Chondrocyte (in vitro differentiated cells): ENCODE measurements at regions not wholly inside any gene's neighbourhood (a gene's known extent, or its start where the extent isn't known, plus 50 kb on each side); places are given as distances from the start of the nearest gene placed in this dataset.

Source experiments
- DNase-seq: peaks from one replicate; pipeline ENCODE4 v3.0.0; 2021; ENCODE audit warnings: mixed read lengths, low spot score
- H3K27ac Mint-ChIP-seq: one replicate; pipeline ENCODE4 v1.8.0; 2021; ENCODE audit warnings: mild to moderate bottlenecking, moderate library complexity, mixed read lengths; ENCODE audit not compliant: unreplicated experiment
- H3K27me3 Mint-ChIP-seq: 2 replicates; pipeline ENCODE4 v1.8.0; 2021; ENCODE audit warnings: low read depth, mixed read lengths
- H3K36me3 Mint-ChIP-seq: 2 replicates; pipeline ENCODE4 v1.8.0; 2021; ENCODE audit warnings: low read depth, mixed read lengths
- H3K4me1 Mint-ChIP-seq: 2 replicates; pipeline ENCODE4 v1.8.0; 2021; ENCODE audit warnings: low read depth, mild to moderate bottlenecking, mixed read lengths
- H3K4me3 Mint-ChIP-seq: one replicate; pipeline ENCODE4 v1.8.0; 2021; ENCODE audit warnings: mild to moderate bottlenecking, moderate library complexity, mixed read lengths; ENCODE audit not compliant: unreplicated experiment
- H3K9me3 Mint-ChIP-seq: 2 replicates; pipeline ENCODE4 v1.8.0; 2021; ENCODE audit warnings: low read depth, mixed read lengths
- CTCF ChIP-seq: fragments of 200-600 bp; sonication (generic); IDR thresholded peaks from 2 replicates; pipeline ENCODE4 v1.5.0; 2021; ENCODE audit warnings: antibody characterized with exemption, mild to moderate bottlenecking, moderate library complexity

GRCh38 chr22:49197505-49197904 is 630.2 kb downstream of the BRD1 start:
- Mint-ChIP-seq H3K27ac (no peak overlapping the region), H3K9me3 (peaks cover 2% of the 10 kb centered on the region), H3K27me3 (peaks cover 4% of the 10 kb centered on the region), H3K4me3 (no peak overlapping the region), H3K36me3 (no peaks in the 10 kb centered on the region), H3K4me1 (no peaks in the 10 kb centered on the region)
- no peak for TF ChIP-seq CTCF
- peak; percentile 85 for DNase-seq

- no peak for DNase-seq
- Mint-ChIP-seq H3K4me3 (no peak overlapping the region), H3K27me3 (peaks cover 4% of the 10 kb centered on the region), H3K4me1 (no peaks in the 10 kb centered on the region), H3K9me3 (peaks cover 4% of the 10 kb centered on the region), H3K36me3 (no peaks in the 10 kb centered on the region), H3K27ac (no peak overlapping the region)
- TF ChIP-seq CTCF = no peak
Observed at GRCh38 chr22:49196046-49196511, 631.6 kb downstream of the BRD1 start.

GRCh38 chr22:49195636-49196035 is 632.0 kb downstream of the BRD1 start:
- peaks cover 4% of the 10 kb centered on the region for H3K9me3 Mint-ChIP-seq
- no peak for DNase-seq
- no peak for TF ChIP-seq CTCF
- H3K27me3 Mint-ChIP-seq = peaks cover 4% of the 10 kb centered on the region
- no peaks in the 10 kb centered on the region for H3K4me1 Mint-ChIP-seq
- H3K27ac Mint-ChIP-seq = no peak overlapping the region
- H3K36me3 Mint-ChIP-seq = no peaks in the 10 kb centered on the region
- H3K4me3 Mint-ChIP-seq = no peak overlapping the region

- Mint-ChIP-seq H3K27me3 (peaks cover 4% of the 10 kb centered on the region), H3K36me3 (no peaks in the 10 kb centered on the region), H3K9me3 (peaks cover 11% of the 10 kb centered on the region), H3K4me3 (no peak overlapping the region), H3K4me1 (no peaks in the 10 kb centered on the region), H3K27ac (no peak overlapping the region)
- no peak for TF ChIP-seq CTCF
- DNase-seq = peak; percentile 84
Observed at GRCh38 chr22:49193901-49194465, 633.7 kb downstream of the BRD1 start.

GRCh38 chr22:49193348-49193747 is 634.3 kb downstream of the BRD1 start:
- H3K27me3 Mint-ChIP-seq = peaks cover 4% of the 10 kb centered on the region
- no peak for TF ChIP-seq CTCF
- H3K4me1 Mint-ChIP-seq = no peaks in the 10 kb centered on the region
- no peaks in the 10 kb centered on the region for H3K36me3 Mint-ChIP-seq
- no peak overlapping the region for H3K4me3 Mint-ChIP-seq
- H3K27ac Mint-ChIP-seq = no peak overlapping the region
- H3K9me3 Mint-ChIP-seq = peaks cover 17% of the 10 kb centered on the region
- peak; percentile 71 for DNase-seq
